Hematopoietic multipotent progenitor cell treated with erythropoietin and hydrocortisone succinate and interleukin-3 and kit ligand, for 17 days (in vitro differentiated cells): ENCODE measurements at regions not wholly inside any gene's neighbourhood (a gene's known extent, or its start where the extent isn't known, plus 50 kb on each side); places are given as distances from the start of the nearest gene placed in this dataset.
"Not testable (repeated sequence)": the region's sequence is repeated elsewhere in the genome, so short reads cannot be mapped to it uniquely, and the experiment has no call there.

ENCODE experiments used
- DNase-seq: peaks from one replicate; pipeline ENCODE4 v3.0.0-alpha.2; 2015; ENCODE audit warnings: low spot score

GRCh38 chr2:105537466-105537865, 138.6 kb upstream of the FHL2 start:
- no peak for DNase-seq

- no peak for DNase-seq
These were observed 137.3 kb upstream of the FHL2 start for GRCh38 chr2:105536175-105536574.

- not testable (repeated sequence) for DNase-seq
These were observed 130.4 kb upstream of the FHL2 start for GRCh38 chr2:105529258-105529657.

GRCh38 chr2:105526000-105526925, 127.4 kb upstream of the FHL2 start:
- DNase-seq, result no peak

- DNase-seq, result no peak
These were observed 126.3 kb upstream of the FHL2 start for GRCh38 chr2:105525201-105525600.

GRCh38 chr2:105522645-105523044, 123.8 kb upstream of the FHL2 start:
- DNase-seq, result no peak

GRCh38 chr2:105521616-105522015, 122.8 kb upstream of the FHL2 start:
- no peak for DNase-seq

- peak; percentile 70 for DNase-seq
These were observed 122.3 kb upstream of the FHL2 start for GRCh38 chr2:105521176-105521575.

GRCh38 chr2:105519516-105519915, 120.7 kb upstream of the FHL2 start:
- DNase-seq, result no peak

GRCh38 chr2:105518897-105519296, 120.0 kb upstream of the FHL2 start:
- no peak for DNase-seq

- no peak for DNase-seq
These were observed 119.2 kb upstream of the FHL2 start for GRCh38 chr2:105517814-105518705.

GRCh38 chr2:105515581-105516415, 116.9 kb upstream of the FHL2 start:
- DNase-seq, result no peak

- no peak for DNase-seq
These were observed 115.7 kb upstream of the FHL2 start for GRCh38 chr2:105514576-105514975.

GRCh38 chr2:105510761-105511528, 112.1 kb upstream of the FHL2 start:
- no peak for DNase-seq

GRCh38 chr2:105509269-105510086, 110.6 kb upstream of the FHL2 start:
- DNase-seq, result no peak

- DNase-seq, result not testable (repeated sequence)
These were observed 108.0 kb upstream of the FHL2 start for GRCh38 chr2:105506860-105507259.

- no peak for DNase-seq
These were observed 105.6 kb upstream of the FHL2 start for GRCh38 chr2:105504459-105504858.

GRCh38 chr2:105502625-105503334, 103.9 kb upstream of the FHL2 start:
- no peak for DNase-seq

GRCh38 chr2:105498281-105498846, 99.5 kb upstream of the FHL2 start:
- DNase-seq, result no peak
